Suprapubic skin (tissue), 3 donors: ENCODE measurements at regions not wholly inside any gene's neighbourhood (a gene's known extent, or its start where the extent isn't known, plus 50 kb on each side); places are given as distances from the start of the nearest gene placed in this dataset.

Experiments
- CTCF ChIP-seq, 2 donors: fragments of 200-600 bp in 1 of 2; fragments of 450-650 bp in 1 of 2; sonication (generic) in 1 of 2; IDR thresholded peaks; one replicate each; pipeline ENCODE4 v1.5.1; 2016 to 2019; ENCODE audit warnings: antibody characterized with exemption in 2 of 2, mild to moderate bottlenecking in 1 of 2, moderate library complexity in 1 of 2
- EP300 ChIP-seq: sonication (generic); formaldehyde crosslinking; IDR thresholded peaks from one replicate; pipeline ENCODE4 v1.6.1; 2017; ENCODE audit warnings: antibody characterized with exemption
- POLR2A ChIP-seq, 2 donors: fragments of 450-650 bp; IDR thresholded peaks; one replicate each; pipeline ENCODE4 v1.6.1; 2017; ENCODE audit warnings: antibody characterized with exemption in 2 of 2, mild to moderate bottlenecking in 2 of 2, moderate library complexity in 2 of 2

- no peak for TF ChIP-seq CTCF (IDR thresholded peaks at IDR 0.05)
- TF ChIP-seq POLR2A (IDR thresholded peaks at IDR 0.05): no peak
- no peak for TF ChIP-seq EP300
Measured at GRCh38 chr6:101195588-101195987, 197.9 kb upstream of the GRIK2 start.
